Keratinocyte (primary cell): ENCODE measurements at regions not wholly inside any gene's neighbourhood (a gene's known extent, or its start where the extent isn't known, plus 50 kb on each side); places are given as distances from the start of the nearest gene placed in this dataset.

Source experiments
- DNase-seq: peaks from one replicate; pipeline ENCODE4 v3.0.0-alpha.2; 2011; ENCODE audit warnings: low read depth, missing footprints, low spot score
- FAIRE-seq: peaks from 2 replicates; lab custom pipeline; 2011; peaks lifted over from hg19 to GRCh38; lab: Jason Lieb, UNC
- H2AFZ ChIP-seq: 2 replicates; pipeline ENCODE4 v1.6.0; 2012; ENCODE audit warnings: low read length, control low read depth, inconsistent platforms; ENCODE audit not compliant: control insufficient read depth
- H3K27ac ChIP-seq: 2 replicates; pipeline ENCODE4 v1.5.1; 2011; ENCODE audit warnings: low read length; ENCODE audit not compliant: control insufficient read depth, insufficient read depth
- H3K27me3 ChIP-seq: 3 replicates; pipeline ENCODE4 v1.6.0; 2011; ENCODE audit warnings: low read length; ENCODE audit not compliant: control insufficient read depth, insufficient read depth; ENCODE audit errors: extremely low read depth
- H3K36me3 ChIP-seq, 2 experiments: 2 replicates in 1 of 2; 3 replicates in 1 of 2; pipeline ENCODE4 v1.5.1; 2011; ENCODE audit warnings: low read length in 2 of 2, mild to moderate bottlenecking in 1 of 2; ENCODE audit not compliant: control insufficient read depth in 2 of 2, insufficient read depth in 2 of 2; ENCODE audit errors: extremely low read depth in 1 of 2
- H3K4me1 ChIP-seq: 3 replicates; pipeline ENCODE4 v1.5.1; 2011; ENCODE audit warnings: low read length; ENCODE audit not compliant: control insufficient read depth, insufficient read depth; ENCODE audit errors: extremely low read depth
- H3K4me2 ChIP-seq: 3 replicates; pipeline ENCODE4 v1.6.0; 2011; ENCODE audit warnings: low read depth, low read length; ENCODE audit not compliant: control insufficient read depth, insufficient read depth; ENCODE audit errors: extremely low read depth
- H3K4me3 ChIP-seq, 3 experiments: fragments of 200-600 bp in 1 of 3; sonication (generic) in 1 of 3; 2 replicates in 2 of 3; 3 replicates in 1 of 3; pipeline ENCODE4 v1.5.1; 2011 to 2016; ENCODE audit warnings: low read length in 3 of 3, mild to moderate bottlenecking in 3 of 3, control low read depth in 2 of 3, inconsistent platforms in 1 of 3, low read depth in 1 of 3, mixed read lengths in 1 of 3, mixed run types in 1 of 3, moderate library complexity in 1 of 3; ENCODE audit not compliant: control insufficient read depth in 2 of 3, insufficient read depth in 2 of 3; ENCODE audit errors: extremely low read depth in 1 of 3
- H3K79me2 ChIP-seq: 2 replicates; pipeline ENCODE4 v1.6.0; 2012; ENCODE audit warnings: low read length; ENCODE audit not compliant: control insufficient read depth, insufficient read depth
- H3K9ac ChIP-seq: 3 replicates; pipeline ENCODE4 v1.6.0; 2011; ENCODE audit warnings: low read length; ENCODE audit not compliant: control insufficient read depth, insufficient read depth; ENCODE audit errors: extremely low read depth
- H3K9me1 ChIP-seq: 3 replicates; pipeline ENCODE4 v1.6.0; 2011; ENCODE audit warnings: low read length; ENCODE audit not compliant: control insufficient read depth, insufficient read depth; ENCODE audit errors: extremely low read depth
- H3K9me3 ChIP-seq: 2 replicates; pipeline ENCODE4 v1.5.1; 2012; ENCODE audit warnings: low read depth, low read length; ENCODE audit not compliant: control insufficient read depth
- H4K20me1 ChIP-seq: 3 replicates; pipeline ENCODE4 v1.6.0; 2011; ENCODE audit warnings: low read length; ENCODE audit not compliant: control insufficient read depth, insufficient read depth; ENCODE audit errors: extremely low read depth
- EZH2 ChIP-seq: IDR thresholded peaks from one replicate; pipeline ENCODE4 v1.6.1; 2012; ENCODE audit warnings: inconsistent platforms, mild to moderate bottlenecking, low read length, moderate library complexity
- dilution Hi-C: fragments of 300-500 bp; cut with MboI; formaldehyde crosslinking; loops from one replicate; pipeline ENCODE4 v1.7.0; 2020; ENCODE audit warnings: low sequenced_read_pairs; ENCODE audit not compliant: extremely low pct_ligation_motif_present
- TF ChIP-seq, protein P1 (sequence below), 3 experiments: IDR thresholded peaks in 1 of 3; conservative IDR thresholded peaks in 1 of 3; optimal IDR thresholded peaks in 1 of 3; 2 replicates in 2 of 3; 3 replicates in 1 of 3; pipeline versions ENCODE3 to v1.5.1; 2011; ENCODE audit warnings: low read length in 3 of 3, mild to moderate bottlenecking in 3 of 3, moderate library complexity in 2 of 3, control low read depth in 1 of 3, inconsistent platforms in 1 of 3; ENCODE audit not compliant: insufficient read depth in 2 of 3; ENCODE audit errors: extremely low read depth in 1 of 3

DNA sequence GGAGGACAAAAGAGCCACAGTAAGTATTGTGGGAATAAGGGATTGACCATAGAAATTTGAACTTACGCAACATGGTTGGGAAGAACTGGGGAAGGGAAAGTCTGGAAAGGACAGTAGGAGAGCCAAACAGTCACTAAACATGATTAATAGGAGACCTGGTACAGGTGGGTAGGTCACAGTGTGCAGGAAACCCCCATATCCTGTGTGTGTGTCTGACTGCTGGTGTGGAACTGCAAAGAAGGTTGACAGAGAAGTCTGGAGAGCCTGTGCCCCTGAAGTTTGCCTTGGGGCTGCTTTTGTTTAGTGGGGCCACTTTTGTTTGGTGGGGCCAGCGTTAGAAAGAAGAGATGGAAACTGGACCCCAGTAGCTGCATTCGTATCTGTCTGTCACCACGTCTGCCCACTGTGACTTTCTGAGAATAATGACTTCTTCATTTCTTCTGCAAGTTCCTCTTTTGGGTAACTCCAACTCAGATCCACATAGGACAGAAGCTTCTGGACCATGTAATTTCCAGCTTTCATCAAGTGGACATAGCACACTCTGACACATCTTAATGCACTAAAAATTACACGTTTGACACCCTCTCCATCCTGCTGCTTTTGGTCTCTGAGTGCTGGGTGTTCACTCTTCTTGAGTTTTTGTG, 126.8 kb upstream of the RAG2 start:
- no peaks in the 10 kb centered on the region for H3K9me1 ChIP-seq
- H3K4me1 ChIP-seq, result no peaks in the 10 kb centered on the region
- H3K36me3 ChIP-seq, result no peaks in the 10 kb centered on the region
- FAIRE-seq (no peak), DNase-seq (no peak)
- no peak overlapping the region for H3K4me2 ChIP-seq
- no peaks in the 10 kb centered on the region for H4K20me1 ChIP-seq
- no peak overlapping the region for H3K4me3 ChIP-seq
- no peaks in the 10 kb centered on the region for H3K27me3 ChIP-seq
- H3K9ac ChIP-seq, result no peak overlapping the region
- H3K9me3 ChIP-seq, result no peaks in the 10 kb centered on the region
- dilution Hi-C loops, result no loop called here
- no peak overlapping the region for H3K27ac ChIP-seq
- no peaks in the 10 kb centered on the region for H3K79me2 ChIP-seq
- H2AFZ ChIP-seq, result no peak overlapping the region
- TF ChIP-seq EZH2, result no peak
- TF ChIP-seq, protein P1, sequence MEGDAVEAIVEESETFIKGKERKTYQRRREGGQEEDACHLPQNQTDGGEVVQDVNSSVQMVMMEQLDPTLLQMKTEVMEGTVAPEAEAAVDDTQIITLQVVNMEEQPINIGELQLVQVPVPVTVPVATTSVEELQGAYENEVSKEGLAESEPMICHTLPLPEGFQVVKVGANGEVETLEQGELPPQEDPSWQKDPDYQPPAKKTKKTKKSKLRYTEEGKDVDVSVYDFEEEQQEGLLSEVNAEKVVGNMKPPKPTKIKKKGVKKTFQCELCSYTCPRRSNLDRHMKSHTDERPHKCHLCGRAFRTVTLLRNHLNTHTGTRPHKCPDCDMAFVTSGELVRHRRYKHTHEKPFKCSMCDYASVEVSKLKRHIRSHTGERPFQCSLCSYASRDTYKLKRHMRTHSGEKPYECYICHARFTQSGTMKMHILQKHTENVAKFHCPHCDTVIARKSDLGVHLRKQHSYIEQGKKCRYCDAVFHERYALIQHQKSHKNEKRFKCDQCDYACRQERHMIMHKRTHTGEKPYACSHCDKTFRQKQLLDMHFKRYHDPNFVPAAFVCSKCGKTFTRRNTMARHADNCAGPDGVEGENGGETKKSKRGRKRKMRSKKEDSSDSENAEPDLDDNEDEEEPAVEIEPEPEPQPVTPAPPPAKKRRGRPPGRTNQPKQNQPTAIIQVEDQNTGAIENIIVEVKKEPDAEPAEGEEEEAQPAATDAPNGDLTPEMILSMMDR (optimal IDR thresholded peaks at IDR 0.05 in 1 of 3, IDR thresholded peaks at IDR 0.05 in 1 of 3, conservative IDR thresholded peaks at IDR 0.05 in 1 of 3; ENCODE audit: extremely low read depth in 1 of 3, insufficient read depth in 2 of 3, low read length in 3 of 3), result no peak

DNA sequence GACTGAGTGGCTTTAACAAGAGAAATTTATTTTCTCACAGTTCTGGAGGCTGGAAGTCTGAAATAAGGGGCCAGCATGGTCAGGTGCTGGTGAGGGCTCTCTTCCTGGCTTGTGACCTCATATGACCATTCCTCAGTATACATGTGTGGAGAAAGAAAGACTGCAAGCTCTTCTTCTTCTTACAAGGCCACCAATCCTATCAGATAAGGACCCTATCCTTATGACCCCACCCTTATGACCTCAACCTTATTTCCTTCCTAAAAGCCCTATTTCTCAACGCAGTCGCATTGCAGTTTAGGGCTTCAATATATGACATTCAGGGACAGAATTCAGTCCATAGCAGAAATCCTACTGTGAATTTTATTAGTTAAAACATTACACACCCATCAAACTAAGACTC, 124.4 kb upstream of the RAG2 start:
- H3K9me3 ChIP-seq, result no peaks in the 10 kb centered on the region
- H3K9ac ChIP-seq, result no peak overlapping the region
- DNase-seq, result no peak
- no peaks in the 10 kb centered on the region for H3K36me3 ChIP-seq
- no peaks in the 10 kb centered on the region for H3K27me3 ChIP-seq
- no peaks in the 10 kb centered on the region for H3K4me1 ChIP-seq
- no peaks in the 10 kb centered on the region for H3K79me2 ChIP-seq
- no peak overlapping the region for H2AFZ ChIP-seq
- FAIRE-seq, result no peak
- H3K27ac ChIP-seq, result no peak overlapping the region
- no peaks in the 10 kb centered on the region for H3K9me1 ChIP-seq
- TF ChIP-seq, protein P1 (optimal IDR thresholded peaks at IDR 0.05 in 1 of 3, IDR thresholded peaks at IDR 0.05 in 1 of 3, conservative IDR thresholded peaks at IDR 0.05 in 1 of 3; ENCODE audit: extremely low read depth in 1 of 3, insufficient read depth in 2 of 3, low read length in 3 of 3), result no peak
- TF ChIP-seq EZH2, result no peak
- dilution Hi-C loops, result no loop called here
- no peak overlapping the region for H3K4me3 ChIP-seq
- no peak overlapping the region for H3K4me2 ChIP-seq
- no peaks in the 10 kb centered on the region for H4K20me1 ChIP-seq
